Fibroblast of upper back skin (primary cell): ENCODE measurements at regions not wholly inside any gene's neighbourhood (a gene's known extent, or its start where the extent isn't known, plus 50 kb on each side); places are given as distances from the start of the nearest gene placed in this dataset.

Experiments used
- DNase-seq: peaks from one replicate; pipeline ENCODE4 v3.0.0-alpha.2; 2013

GRCh38 chr3:194265996-194266964, 84.8 kb downstream of the CPN2 start:
- DNase-seq: no peak

DNA sequence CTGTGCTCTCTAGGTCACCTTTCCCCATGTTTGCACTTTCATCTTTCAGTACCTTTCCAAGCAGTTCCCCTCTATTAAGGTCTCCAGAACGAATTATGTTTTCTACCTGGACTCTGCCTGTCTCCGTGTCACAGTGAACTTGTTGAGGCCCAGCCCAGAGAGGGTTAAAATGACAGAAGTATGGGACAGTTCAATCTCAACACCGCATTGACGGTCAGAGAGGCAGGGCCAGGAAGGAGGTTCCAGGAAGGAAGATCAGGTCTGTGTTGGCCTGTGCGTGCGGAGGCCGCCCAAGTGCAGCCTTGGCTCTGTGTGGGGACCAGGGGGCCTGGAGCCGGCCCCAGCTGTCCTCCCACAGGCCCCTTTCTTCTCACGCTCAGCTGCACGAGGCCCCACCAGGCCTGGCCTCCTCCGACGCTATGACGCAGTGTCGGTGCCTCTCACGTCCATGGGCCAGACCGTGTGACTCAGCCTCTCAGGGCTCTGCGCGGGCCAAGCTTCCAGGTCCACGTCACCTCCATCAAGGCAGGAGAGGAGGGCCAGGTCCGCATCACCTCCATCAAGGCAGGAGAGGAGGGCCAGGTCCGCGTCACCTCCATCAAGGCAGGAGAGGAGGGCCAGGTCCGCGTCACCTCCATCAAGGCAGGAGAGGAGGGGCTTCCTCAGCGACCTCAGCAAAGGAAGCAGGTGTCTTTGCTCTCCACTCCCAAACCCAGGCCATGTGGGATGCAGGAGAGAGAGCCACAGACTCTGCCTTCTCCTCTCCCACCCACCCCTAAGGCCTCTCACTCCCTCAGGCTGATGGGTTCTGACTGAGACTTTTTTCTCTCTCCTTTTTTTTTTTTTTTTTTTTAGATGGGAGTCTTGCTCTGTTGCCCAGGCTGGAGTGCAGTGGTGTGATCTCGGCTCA, 83.1 kb downstream of the CPN2 start:
- peak; percentile 89 for DNase-seq

- peak; percentile 40 for DNase-seq
Observed at GRCh38 chr3:194268654-194269512, 82.2 kb downstream of the CPN2 start.

DNA sequence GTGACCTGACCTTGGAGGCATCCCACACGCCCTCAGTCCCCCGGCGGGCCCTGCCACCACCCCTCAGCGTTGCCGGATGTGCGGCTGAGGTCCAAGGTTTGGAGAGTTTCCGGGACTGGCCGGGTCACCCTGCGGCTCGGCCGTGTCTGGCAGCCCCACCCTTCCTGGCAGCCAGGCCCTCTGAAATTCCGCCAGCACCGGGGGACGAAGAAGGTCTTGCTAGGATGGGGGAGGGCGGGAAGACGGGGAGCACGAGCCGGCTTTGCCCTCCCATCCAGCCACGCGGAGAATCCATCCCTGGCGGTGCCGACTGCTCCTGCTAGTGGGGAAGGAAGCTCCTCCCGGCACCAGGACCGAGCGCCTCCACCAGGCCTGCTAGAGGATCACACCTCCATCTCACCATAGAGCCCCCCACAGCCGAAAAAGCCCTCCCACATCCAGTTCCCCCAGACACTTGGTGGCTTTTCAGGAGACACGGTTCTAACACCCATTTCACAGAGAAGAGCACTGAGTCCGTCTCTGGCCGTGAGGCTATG, 81.5 kb downstream of the CPN2 start:
- DNase-seq: peak; percentile 76

DNA sequence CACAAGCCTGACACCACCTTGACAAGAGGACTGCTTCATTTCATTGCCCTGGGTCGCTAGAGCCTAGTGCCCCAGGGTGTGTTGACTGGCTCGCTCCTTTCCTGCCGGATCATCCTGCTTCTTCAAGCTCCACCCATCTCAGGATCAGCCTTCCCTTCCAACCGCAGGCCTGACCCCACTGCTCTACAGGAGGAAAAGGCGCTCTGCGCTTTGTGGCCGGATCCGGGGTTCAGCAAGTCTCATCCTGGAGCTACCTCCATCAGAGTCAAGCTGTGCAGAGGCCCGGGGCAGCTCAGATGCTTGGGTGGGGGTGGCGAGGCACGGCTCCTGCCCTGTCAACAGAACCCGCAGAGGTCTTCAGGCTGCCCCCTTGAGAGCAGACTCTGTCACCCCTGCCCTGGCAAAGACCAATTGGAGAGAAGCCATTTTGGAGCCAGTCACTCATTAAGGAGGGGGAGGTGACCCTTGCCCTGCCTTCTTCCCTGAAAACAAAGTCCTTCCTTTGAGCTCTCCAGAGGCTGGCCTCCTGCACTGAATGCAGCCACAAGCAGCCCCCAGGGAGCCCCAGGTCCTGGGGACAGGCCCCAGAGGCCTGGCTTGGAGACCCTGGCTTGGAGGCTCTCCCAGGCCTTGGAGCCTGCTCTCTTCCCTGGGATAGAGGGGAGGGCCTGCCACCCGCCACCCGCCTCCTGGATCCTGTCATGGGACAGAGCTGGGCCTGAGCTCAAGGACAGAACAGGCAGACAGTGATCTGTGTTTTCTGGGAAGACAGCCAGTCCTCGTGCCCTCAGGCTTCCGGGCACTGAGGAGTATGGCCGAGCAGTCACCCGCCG, 80.3 kb downstream of the CPN2 start:
- peak; percentile 36 for DNase-seq

- no peak for DNase-seq
Observed at GRCh38 chr3:194271460-194272035, 79.6 kb downstream of the CPN2 start.

GRCh38 chr3:194272221-194272620, 78.9 kb downstream of the CPN2 start:
- DNase-seq: no peak

DNA sequence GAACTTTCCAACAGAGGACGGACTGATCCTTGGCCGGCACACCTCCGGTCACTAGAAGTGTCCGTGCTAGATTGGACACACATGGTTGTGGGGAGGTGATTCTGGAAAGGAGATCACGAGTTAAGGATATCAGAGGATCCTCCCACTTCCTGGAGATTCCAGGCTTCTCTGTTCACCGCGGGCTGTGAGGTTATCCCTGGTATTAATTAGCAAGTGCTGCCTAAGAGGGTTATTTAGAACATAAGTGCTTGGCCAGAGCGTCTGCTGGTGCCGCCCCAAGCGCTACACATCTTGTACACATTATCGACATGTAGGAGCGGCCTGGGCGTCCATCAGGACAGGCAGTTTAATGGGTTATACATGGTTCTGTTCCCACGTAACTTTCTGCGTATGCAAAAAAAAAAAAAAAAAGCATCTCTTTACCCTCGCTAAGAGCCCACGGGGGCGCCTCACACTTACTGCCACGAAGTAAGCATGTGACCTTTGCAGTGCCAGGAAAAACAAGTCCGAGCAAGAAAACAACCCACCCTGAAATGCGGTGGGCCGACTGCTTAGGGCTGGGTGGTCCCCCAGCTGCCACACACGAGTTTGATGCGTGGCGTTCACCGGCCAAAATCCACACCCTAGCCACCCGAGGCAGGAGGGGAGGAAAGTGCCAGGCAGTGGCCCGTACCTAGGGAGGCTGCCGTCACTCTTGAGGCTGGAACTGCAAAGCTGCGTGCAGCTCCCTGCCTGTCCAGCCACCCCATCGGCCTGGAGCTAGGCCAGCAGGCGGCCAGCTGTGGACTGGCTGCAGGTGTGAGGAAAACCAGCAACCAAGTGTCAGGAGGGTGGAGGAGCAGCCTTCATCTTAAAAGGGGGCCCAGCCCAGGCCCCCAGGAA, 78.0 kb downstream of the CPN2 start:
- DNase-seq: peak; percentile 83

GRCh38 chr3:194273743-194274310, 77.3 kb downstream of the CPN2 start:
- DNase-seq: no peak

DNA sequence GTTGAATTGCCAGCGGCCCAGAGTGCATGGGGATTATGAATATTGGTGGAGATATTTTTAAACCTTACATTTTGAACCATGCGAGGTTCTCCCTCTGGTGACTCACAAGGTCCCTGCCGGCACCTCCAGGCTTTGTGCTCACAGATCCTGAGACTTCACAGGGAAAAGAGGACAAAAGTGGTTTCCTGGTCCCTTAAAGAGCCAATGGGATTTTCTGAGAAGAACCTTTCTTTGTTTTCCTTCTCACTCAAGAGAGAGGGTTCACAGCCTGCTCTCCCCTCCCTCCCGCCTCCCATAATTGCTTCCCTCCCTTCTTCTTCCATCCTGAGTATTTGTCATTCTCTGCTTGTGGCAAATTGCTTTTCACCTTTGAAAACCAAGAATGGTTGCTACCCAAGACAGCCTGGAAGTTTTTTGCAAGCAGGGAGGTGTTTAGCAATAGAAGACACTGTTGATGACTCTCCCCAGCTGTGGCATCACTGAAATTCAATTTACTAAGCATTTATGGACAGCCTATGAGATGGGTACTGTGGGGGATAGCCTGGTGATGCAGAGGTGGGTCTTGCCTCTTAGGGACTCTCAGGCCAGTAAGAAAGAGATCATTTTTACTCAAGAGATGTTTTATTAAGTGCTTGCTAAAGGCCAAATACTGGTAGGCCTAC, 76.6 kb downstream of the CPN2 start:
- no peak for DNase-seq

DNA sequence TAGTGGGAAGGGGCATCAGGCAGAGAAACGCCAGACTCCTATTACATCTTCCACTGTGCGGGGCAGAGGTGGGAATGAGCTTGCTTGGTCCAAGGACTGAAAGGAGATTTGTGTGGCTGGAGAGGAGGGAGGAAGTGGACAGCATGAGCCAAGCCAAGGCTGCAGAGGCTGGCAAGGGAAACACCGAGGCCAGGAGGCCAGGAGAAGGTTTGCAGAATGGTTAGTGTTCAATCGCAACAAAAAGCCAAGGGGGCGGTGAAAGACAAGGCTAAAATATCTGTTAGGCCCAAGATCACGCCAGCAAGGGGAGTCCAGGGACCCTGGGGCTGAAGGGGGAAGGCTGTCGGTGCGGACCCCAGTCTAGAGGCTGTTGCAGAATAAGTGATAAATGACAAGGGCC, 75.8 kb downstream of the CPN2 start:
- DNase-seq: no peak

DNA sequence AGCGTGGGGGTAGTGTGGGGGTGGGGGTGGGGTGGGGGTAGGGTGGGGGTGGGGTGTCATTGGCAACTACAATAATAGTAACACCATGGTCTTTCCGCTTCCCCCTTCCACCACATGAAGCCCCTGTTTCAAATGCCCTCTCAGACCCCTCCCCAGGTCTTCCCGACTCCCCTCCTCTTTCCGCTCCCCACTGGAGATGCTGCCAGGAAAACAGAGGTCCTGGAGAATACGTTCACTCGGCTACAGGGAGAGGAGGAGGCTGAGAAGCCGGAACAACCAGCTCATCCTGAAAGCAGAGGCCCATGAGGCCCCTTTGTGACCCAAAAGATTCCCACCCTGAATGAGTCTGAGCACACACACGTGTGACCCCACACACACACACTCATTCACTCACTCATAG, 75.4 kb downstream of the CPN2 start:
- DNase-seq: no peak

DNA sequence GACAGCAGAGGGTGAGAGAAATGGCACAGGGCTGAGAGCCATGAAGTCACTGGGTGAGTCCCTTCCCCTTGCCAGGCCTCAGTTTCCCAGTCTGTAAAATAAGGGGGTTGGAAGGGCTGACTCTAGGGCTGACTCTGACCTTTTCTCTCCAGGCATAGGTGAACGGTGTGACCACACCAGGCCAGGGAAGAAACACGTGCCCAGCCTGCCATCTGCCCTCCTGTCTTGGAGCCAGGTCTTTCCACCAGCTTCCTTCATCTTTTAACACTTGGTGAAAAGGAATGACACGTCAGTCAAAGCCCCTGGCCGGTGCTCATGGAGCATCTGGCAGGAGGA, 74.4 kb downstream of the CPN2 start:
- no peak for DNase-seq

- peak; percentile 75 for DNase-seq
Observed at GRCh38 chr3:194277104-194277785, 73.9 kb downstream of the CPN2 start.

DNA sequence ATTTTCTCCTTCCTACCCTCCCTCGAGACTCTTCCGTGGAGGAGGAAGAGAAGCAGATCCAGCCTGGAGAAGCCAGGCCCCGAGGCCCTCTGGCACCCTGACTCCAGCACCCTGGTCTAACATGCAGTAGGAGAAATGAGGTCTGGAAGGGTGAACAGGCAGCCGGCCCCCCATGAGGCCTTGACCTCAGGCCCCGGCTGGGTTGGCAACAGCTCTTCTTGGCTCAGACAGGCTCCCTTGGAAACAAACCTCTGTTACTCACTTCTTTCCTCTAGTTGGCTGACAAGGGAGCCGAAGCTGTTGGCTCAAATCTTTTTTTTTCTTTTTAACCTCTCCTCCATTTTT, 73.4 kb downstream of the CPN2 start:
- DNase-seq: peak; percentile 74

DNA sequence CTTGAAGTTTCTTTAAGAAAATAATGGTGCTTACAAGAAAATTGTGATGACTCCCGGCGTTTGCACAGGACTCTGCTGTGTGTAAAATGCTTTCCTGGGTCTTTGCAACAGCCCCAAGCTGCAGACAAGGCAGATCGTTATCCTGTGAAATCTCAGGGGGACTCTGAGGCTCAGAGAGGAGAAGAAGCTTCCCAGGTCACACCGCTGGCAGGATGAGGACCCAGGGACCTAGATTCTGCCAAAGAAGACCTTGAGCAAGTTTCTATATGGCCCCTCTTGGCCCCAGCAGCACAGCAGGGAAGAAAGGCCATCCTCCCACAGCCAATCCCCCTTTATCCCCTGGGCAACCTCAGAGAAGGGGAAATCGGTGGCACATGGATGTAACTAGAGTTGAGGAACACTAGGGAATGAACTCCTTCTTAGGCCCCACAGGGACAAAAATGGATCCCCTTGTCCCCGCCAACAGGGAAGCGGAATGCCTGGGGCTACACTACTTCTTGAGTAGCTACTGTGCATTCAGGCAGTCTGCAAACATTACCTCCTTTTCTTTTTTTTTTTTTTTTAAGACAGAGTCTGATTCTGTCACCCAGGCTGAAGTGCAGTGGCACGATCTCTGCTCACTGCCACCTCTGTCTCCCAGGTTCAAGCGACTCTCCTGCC, 72.8 kb downstream of the CPN2 start:
- no peak for DNase-seq

DNA sequence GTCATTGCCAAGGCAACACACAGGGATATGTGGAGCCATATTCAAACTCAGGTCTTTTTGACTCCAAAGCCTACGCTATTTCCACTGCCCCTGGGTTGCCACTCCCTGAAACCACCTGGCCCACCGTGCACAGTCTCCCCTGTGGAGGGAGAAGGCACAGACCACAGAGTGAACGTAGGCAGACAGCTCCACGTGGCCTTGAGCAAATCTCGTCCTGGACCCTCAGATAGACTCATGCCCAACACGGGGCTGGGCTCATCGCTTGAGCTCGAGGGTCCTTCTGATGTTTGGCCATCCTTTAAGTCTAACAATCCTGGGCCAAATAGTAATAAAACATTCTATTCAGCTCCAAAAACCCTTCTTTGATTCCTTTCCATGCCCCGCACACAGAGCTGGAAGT, 72.0 kb downstream of the CPN2 start:
- DNase-seq: no peak

DNA sequence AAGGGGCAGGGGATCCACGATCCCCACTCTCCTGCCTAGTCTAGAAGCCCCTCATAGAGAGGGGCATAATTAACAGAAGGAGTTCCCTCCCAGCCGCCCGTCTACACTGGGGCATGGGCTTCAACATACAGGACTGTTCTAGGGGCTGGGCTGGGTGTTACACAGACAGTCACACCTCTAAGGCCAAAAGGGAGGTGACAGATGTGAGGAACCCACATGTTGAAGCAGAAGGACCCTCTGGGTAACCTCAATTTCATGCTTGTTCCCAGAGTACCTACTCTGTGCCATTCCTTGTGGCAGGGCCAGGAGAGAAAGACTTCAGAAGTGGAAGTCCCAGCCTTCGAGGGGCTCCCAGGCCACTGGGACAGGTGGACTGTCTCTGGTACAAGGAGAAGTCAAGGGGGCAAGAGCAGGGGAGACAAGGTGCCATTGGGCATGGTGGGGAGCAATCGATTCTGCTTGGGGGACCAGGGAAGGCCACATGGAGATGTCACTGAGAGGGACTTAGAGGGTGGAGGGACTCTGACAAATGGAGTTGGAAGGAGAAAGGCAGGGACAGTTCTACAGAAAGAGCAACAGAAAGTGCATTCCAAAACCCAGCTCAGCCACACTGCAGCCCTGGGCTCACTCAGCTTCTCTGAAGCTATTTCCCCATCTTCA, 71.3 kb downstream of the CPN2 start:
- DNase-seq: no peak
